ENCODE measurements at regions not wholly inside any gene's neighbourhood (a gene's known extent, or its start where the extent isn't known, plus 50 kb on each side); places are given as distances from the start of the nearest gene placed in this dataset.

DNA sequence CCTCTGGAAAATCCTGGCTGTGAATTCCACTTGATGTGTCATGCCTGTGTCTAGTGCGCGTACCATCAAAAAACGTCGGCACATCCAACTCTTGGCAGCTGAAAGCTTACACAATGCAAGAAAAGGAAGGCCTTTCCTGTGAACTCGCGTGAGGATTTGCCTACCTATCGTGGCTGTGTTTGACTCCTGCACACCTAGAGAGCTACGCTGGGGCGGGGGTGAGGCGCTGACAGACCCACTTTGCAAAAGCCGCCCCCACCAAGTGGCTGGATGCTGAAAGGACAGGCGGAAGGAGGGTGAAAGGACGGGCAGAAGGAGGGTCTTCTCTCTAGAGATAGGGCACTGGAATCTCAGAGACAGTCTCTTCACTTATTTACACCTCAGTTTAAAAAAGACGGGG lies 270.1 kb downstream of the EIPR1 start:
- H2BK120ac ChIP-seq (ENCODE audit: low read depth, low read length), result no peak overlapping the region
- no peaks in the 10 kb centered on the region for H3K9me1 ChIP-seq (ENCODE audit: insufficient read depth, low read length)
- H3K27ac ChIP-seq (ENCODE audit: insufficient read depth, low read length), result no peak overlapping the region
- no peak for ATAC-seq (ENCODE audit: low read depth)
- no peaks in the 10 kb centered on the region for H3K79me1 ChIP-seq (ENCODE audit: low read depth in 1 of 2, low read length in 2 of 2)
- no peak overlapping the region for H3K18ac ChIP-seq (ENCODE audit: low read depth, low read length)
- no peak overlapping the region for H4K8ac ChIP-seq (ENCODE audit: low read depth in 2 of 2, low read length in 2 of 2)
- TF ChIP-seq FOS (IDR thresholded peaks at IDR 0.05; ENCODE audit: low read depth, low read length) (no peak), BHLHE40 (IDR thresholded peaks at IDR 0.05; ENCODE audit: low read depth, low read length) (no peak), CEBPB (IDR thresholded peaks at IDR 0.05; ENCODE audit: low read depth, low read length) (no peak), RAD21 (IDR thresholded peaks at IDR 0.05; ENCODE audit: low read length) (no peak), CHD1 (IDR thresholded peaks at IDR 0.05; ENCODE audit: low read depth, low read length) (no peak), NFE2L2 (IDR thresholded peaks at IDR 0.05; ENCODE audit: low read depth, low read length) (no peak), MAFK (IDR thresholded peaks at IDR 0.05; ENCODE audit: low read depth, low read length) (no peak), SMC3 (IDR thresholded peaks at IDR 0.05; ENCODE audit: low read depth, low read length) (no peak), RCOR1 (IDR thresholded peaks at IDR 0.05; ENCODE audit: insufficient replicate concordance, low read length) (no peak), POLR2A (IDR thresholded peaks at IDR 0.05; ENCODE audit: low read depth, low read length) (no peak), RFX5 (IDR thresholded peaks at IDR 0.05; ENCODE audit: low read depth, low read length) (no peak), CTCF (conservative IDR thresholded peaks at IDR 0.05; ENCODE audit: low read depth, low read length) (no peak)
- TF ChIP-seq, protein P1, sequence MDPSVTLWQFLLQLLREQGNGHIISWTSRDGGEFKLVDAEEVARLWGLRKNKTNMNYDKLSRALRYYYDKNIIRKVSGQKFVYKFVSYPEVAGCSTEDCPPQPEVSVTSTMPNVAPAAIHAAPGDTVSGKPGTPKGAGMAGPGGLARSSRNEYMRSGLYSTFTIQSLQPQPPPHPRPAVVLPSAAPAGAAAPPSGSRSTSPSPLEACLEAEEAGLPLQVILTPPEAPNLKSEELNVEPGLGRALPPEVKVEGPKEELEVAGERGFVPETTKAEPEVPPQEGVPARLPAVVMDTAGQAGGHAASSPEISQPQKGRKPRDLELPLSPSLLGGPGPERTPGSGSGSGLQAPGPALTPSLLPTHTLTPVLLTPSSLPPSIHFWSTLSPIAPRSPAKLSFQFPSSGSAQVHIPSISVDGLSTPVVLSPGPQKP (IDR thresholded peaks at IDR 0.05; ENCODE audit: borderline replicate concordance, low read depth, low read length), result no peak
- in situ Hi-C loops (cut with MboI; ENCODE audit: low sequenced_read_pairs), result no loop called here
- no peak overlapping the region for H3K56ac ChIP-seq (ENCODE audit: extremely low read depth, insufficient read depth, low read length)
- no peak overlapping the region for H3K4ac ChIP-seq (ENCODE audit: low read depth, low read length)
- dilution Hi-C loops (cut with HindIII; ENCODE audit: low sequenced_read_pairs, unreplicated experiment), result no loop called here
- H4K91ac ChIP-seq (ENCODE audit: insufficient read depth, low read depth, low read length), result no peak overlapping the region
- no peak overlapping the region for H4K5ac ChIP-seq (ENCODE audit: low read depth, low read length)
- H3K14ac ChIP-seq (replicated peaks; ENCODE audit: low read depth, low read length), result no peak overlapping the region
- ChIA-PET CTCF (no interaction called here), POLR2A (ENCODE audit: unreplicated experiment) (no interaction called here)
- H3K4me3 ChIP-seq (ENCODE audit: insufficient read depth, low read depth, low read length), result no peak overlapping the region
- H3K36me3 ChIP-seq (ENCODE audit: control insufficient read depth, insufficient read depth, low read length), result no peaks in the 10 kb centered on the region
- no peak overlapping the region for H2AFZ ChIP-seq (replicated peaks; ENCODE audit: low read length, poor library complexity)
- no peaks in the 10 kb centered on the region for H4K20me1 ChIP-seq (ENCODE audit: insufficient read depth, low read length)
- 83% methylated on average over 6 of the region's 14 CpGs; no CpG with 5 or more reads in 1 of the 2 experiments for WGBS, 2 experiments (ENCODE audit: extremely low coverage in 2 of 2, insufficient read length in 1 of 2)
- no peak overlapping the region for H3K23ac ChIP-seq (ENCODE audit: low read depth, low read length)
- intact Hi-C loops (cut with micrococcal nuclease), result no loop called here
- H2BK20ac ChIP-seq (ENCODE audit: low read depth, low read length), result no peak overlapping the region
- H2BK15ac ChIP-seq (ENCODE audit: low read depth, low read length), result no peak overlapping the region
- H3K4me2 ChIP-seq (ENCODE audit: low read depth, low read length), result no peak overlapping the region
- no peaks in the 10 kb centered on the region for H3K4me1 ChIP-seq (ENCODE audit: control insufficient read depth, insufficient read depth, low read length)
- DNase-seq, result no peak
- H3K27me3 ChIP-seq (ENCODE audit: control insufficient read depth, insufficient read depth, low read length), result no peaks in the 10 kb centered on the region
- H3K9ac ChIP-seq (ENCODE audit: low read depth, low read length), result no peak overlapping the region
- no peak overlapping the region for H2BK5ac ChIP-seq (ENCODE audit: low read depth, low read length, poor library complexity, severe bottlenecking)
- no peak overlapping the region for H2AK5ac ChIP-seq (ENCODE audit: low read depth, low read length)
- no peak overlapping the region for H2AK9ac ChIP-seq (replicated peaks; ENCODE audit: low read depth, low read length, poor library complexity)
- no TSS peak for BruUV-seq (replicated peaks)
- H3K9me3 ChIP-seq (ENCODE audit: control insufficient read depth, insufficient read depth, low read length), result peaks cover 38% of the 10 kb centered on the region
